Body of pancreas (tissue), 4 donors: ENCODE measurements at regions not wholly inside any gene's neighbourhood (a gene's known extent, or its start where the extent isn't known, plus 50 kb on each side); places are given as distances from the start of the nearest gene placed in this dataset.
A peak's percentile ranks its signal among the peaks of the same experiment; 100 is the strongest.

Experiments
- ATAC-seq: fragments of 150-250 bp; one replicate; pipeline ENCODE4 v1.9.1; 2016
- DNase-seq, 4 donors: peaks; one replicate each; pipeline ENCODE4 v3.0.0-alpha.2; 2019
- H3K27ac ChIP-seq, 4 donors: fragments of 200-600 bp; sonication (generic); 1 replicate in 3 of 4; 2 replicates in 1 of 4; pipeline versions ENCODE4 v1.5.1 to v1.6.1; 2016 to 2019; ENCODE audit warnings: mild to moderate bottlenecking in 1 of 4, mixed read lengths in 1 of 4, moderate library complexity in 1 of 4
- H3K27me3 ChIP-seq, 2 donors: fragments of 200-600 bp; sonication (generic); one replicate each; pipeline ENCODE4 v1.6.0; 2016; ENCODE audit warnings: mild to moderate bottlenecking in 1 of 2
- H3K36me3 ChIP-seq, 2 donors: fragments of 200-600 bp; sonication (generic); replicated peaks in 1 of 2; 2 replicates each; pipeline ENCODE4 v1.5.1; 2016; ENCODE audit warnings: low read depth in 2 of 2; ENCODE audit not compliant: insufficient read depth in 1 of 2
- H3K4me1 ChIP-seq: fragments of 200-600 bp; sonication (generic); one replicate; pipeline ENCODE4 v1.6.0; 2016
- H3K4me3 ChIP-seq, 2 donors: fragments of 200-600 bp; sonication (generic); 1 replicate in 1 of 2; 2 replicates in 1 of 2; pipeline ENCODE4 v1.5.1; 2016 to 2019
- H3K9me3 ChIP-seq, 3 donors: fragments of 200-600 bp; sonication (generic); 1 replicate in 2 of 3; 2 replicates in 1 of 3; pipeline ENCODE4 v1.5.1; 2016
- POLR2A ChIP-seq, 3 donors: fragments of 450-650 bp; IDR thresholded peaks; one replicate each; pipeline ENCODE4 v1.6.1; 2016; ENCODE audit warnings: antibody characterized with exemption in 3 of 3, mild to moderate bottlenecking in 2 of 3
- WGBS, 2 donors: methylation state at CpG; one replicate each; pipeline ENCODE4 v1.1.5; 2017; 5-methylcytosine and 5-hydroxymethylcytosine counted together
- intact Hi-C: fragments of 100-400 bp; cut with DNase I; formaldehyde crosslinking; loops from one replicate; pipeline ENCODE4 v1.15.1; 2023
- TF ChIP-seq, protein P1 (sequence below), 7 experiments: fragments of 450-650 bp in 4 of 7; fragments of 200-600 bp in 3 of 7; sonication (generic) in 3 of 7; IDR thresholded peaks; one replicate each; pipeline ENCODE4 v1.5.1; 2016 to 2019; ENCODE audit warnings: antibody characterized with exemption in 7 of 7

DNA sequence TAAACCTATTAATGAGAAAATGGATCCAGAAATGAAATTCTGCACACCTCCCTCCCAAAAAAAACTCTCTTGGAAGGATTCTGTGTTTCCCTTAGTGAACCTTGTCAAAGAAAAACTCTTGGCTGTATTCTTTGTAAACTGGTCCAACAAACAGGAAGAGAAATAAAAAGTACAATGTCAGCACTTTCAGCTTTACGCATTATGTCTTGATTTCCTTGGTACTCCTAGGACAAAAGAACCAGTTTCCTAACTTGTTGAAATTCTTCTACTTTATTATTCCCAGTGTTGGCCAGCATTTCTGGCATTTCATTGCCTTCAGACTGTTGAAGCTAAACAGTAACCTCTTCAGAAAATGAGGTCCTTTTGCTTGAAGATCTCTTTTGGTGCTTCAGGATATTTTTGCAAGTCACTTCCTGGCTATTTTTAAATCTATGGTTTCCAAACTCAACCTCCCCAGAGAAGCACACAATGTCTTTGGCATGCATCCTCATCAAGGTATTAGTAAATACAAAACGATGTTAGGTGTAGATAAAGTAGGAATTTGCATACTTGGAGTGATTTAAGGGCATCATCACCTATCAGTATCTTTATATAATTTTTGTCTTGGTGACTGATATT, 342.7 kb downstream of the AASDHPPT start:
- 49 to 53% methylated on average over 2 of the region's 2 CpGs for WGBS, 2 donors
- no peak for TF ChIP-seq POLR2A (IDR thresholded peaks at IDR 0.05)
- TF ChIP-seq, protein P1, sequence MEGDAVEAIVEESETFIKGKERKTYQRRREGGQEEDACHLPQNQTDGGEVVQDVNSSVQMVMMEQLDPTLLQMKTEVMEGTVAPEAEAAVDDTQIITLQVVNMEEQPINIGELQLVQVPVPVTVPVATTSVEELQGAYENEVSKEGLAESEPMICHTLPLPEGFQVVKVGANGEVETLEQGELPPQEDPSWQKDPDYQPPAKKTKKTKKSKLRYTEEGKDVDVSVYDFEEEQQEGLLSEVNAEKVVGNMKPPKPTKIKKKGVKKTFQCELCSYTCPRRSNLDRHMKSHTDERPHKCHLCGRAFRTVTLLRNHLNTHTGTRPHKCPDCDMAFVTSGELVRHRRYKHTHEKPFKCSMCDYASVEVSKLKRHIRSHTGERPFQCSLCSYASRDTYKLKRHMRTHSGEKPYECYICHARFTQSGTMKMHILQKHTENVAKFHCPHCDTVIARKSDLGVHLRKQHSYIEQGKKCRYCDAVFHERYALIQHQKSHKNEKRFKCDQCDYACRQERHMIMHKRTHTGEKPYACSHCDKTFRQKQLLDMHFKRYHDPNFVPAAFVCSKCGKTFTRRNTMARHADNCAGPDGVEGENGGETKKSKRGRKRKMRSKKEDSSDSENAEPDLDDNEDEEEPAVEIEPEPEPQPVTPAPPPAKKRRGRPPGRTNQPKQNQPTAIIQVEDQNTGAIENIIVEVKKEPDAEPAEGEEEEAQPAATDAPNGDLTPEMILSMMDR (IDR thresholded peaks at IDR 0.05) = no peak
- Histone ChIP-seq H3K36me3 (no peaks in the 10 kb centered on the region), H3K9me3 (no peaks in the 10 kb centered on the region), H3K27me3 (no peaks in the 10 kb centered on the region), H3K4me1 (no peaks in the 10 kb centered on the region), H3K4me3 (no peak overlapping the region), H3K27ac (no peak overlapping the region)
- ATAC-seq (no peak), DNase-seq (no peak)
- intact Hi-C loops = no loop called here

DNA sequence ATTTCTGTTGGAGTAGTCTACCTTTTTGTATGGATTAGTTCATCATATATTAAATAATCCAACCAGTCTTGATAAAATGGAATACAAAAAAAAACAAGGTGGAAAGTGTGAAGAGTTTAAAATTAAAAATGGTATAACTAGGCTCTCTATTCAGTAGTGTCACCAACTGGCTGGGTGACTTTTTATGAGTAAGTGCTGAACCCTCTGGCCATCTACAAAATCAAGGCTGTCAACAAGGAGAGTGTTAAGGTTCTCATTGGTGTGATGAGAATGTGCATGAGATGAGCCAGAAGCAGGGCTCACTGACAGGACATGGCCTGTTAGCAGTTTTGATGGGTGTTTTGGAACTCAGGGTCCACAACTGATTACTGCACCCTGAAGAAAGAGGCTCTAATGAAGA, 343.2 kb downstream of the AASDHPPT start:
- DNase-seq = no peak
- no peak for TF ChIP-seq POLR2A (IDR thresholded peaks at IDR 0.05)
- TF ChIP-seq, protein P1 (IDR thresholded peaks at IDR 0.05) = no peak
- H3K27ac ChIP-seq = no peak overlapping the region

DNA sequence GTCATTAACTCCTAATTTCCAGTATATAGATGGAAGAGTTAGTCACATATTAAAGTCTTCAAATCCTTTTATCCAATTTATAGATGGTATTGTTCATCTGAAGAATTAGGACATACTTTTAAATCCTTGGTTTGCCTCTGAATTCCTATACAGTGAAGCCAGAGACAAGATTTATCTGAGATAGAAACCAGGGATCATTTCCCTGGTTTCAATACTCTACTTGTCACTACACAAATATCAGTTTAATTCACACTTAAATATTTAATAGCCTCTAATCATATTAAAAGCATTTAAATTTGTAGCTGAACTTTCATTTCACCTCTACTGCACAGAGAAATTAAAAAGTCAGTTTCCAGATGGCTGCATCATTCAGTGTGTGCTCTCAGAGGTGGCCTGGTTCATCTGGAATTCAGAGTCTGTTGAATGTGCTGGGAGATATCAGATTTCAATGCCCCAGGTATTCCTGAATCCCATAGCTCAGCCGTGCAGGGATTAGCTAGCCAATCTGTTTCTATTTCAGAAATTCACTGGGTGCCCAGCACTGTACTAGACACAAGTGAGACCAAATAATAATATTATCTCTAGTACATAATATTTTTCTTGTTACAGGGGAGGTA, 344.3 kb downstream of the AASDHPPT start:
- no peak overlapping the region for H3K27ac ChIP-seq
- no peaks in the 10 kb centered on the region for H3K36me3 ChIP-seq
- TF ChIP-seq, protein P1 (IDR thresholded peaks at IDR 0.05) = no peak
- no peak for TF ChIP-seq POLR2A (IDR thresholded peaks at IDR 0.05)
- intact Hi-C loops = no loop called here
- H3K4me1 ChIP-seq = no peaks in the 10 kb centered on the region
- DNase-seq = no peak
- no peak overlapping the region for H3K4me3 ChIP-seq
- H3K27me3 ChIP-seq = no peaks in the 10 kb centered on the region
- WGBS, 2 donors = 35 to 59% methylated on average over 1 of the region's 1 CpG
- H3K9me3 ChIP-seq = no peaks in the 10 kb centered on the region
- no peak for ATAC-seq

More for the DNA sequence above, 343.2 kb downstream of the AASDHPPT start:
- no peaks in the 10 kb centered on the region for H3K4me1 ChIP-seq
- H3K4me3 ChIP-seq = no peak overlapping the region
- intact Hi-C loops = no loop called here
- no peaks in the 10 kb centered on the region for H3K36me3 ChIP-seq
- ATAC-seq = no peak
- H3K9me3 ChIP-seq = no peaks in the 10 kb centered on the region
- H3K27me3 ChIP-seq = no peaks in the 10 kb centered on the region

DNA sequence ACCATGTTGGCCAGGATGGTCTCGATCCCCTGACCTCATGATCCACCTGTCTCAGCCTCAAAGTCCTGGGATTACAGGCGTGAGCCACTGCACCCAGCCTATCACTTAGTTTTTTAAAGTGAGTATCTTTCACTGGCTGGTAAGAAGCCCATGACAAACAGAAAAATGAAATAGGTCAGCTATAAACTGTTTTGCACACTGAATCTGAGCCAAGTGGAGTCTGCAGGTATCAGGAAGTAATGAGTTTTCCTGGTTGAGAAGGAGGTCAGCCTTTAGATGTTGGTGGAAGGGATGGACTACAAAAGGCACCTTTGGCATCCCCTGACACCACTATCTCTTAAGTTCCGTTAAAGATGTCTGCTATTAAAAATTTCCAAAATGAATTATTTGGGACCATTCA, 345.1 kb downstream of the AASDHPPT start:
- DNase-seq (peak in 1 of 4 donors; percentile 10), ATAC-seq (peak; percentile 47)
- no peaks in the 10 kb centered on the region for H3K9me3 ChIP-seq
- intact Hi-C loops = no loop called here
- no peak overlapping the region for H3K4me3 ChIP-seq
- no peaks in the 10 kb centered on the region for H3K36me3 ChIP-seq
- no peaks in the 10 kb centered on the region for H3K27me3 ChIP-seq
- no peaks in the 10 kb centered on the region for H3K4me1 ChIP-seq
- WGBS, 2 donors = 74 to 80% methylated on average over 3 of the region's 3 CpGs
- peak overlapping the region in 1 of 4 donors; percentile 17 for H3K27ac ChIP-seq
- no peak for TF ChIP-seq POLR2A (IDR thresholded peaks at IDR 0.05)
- TF ChIP-seq, protein P1 (IDR thresholded peaks at IDR 0.05) = no peak

DNA sequence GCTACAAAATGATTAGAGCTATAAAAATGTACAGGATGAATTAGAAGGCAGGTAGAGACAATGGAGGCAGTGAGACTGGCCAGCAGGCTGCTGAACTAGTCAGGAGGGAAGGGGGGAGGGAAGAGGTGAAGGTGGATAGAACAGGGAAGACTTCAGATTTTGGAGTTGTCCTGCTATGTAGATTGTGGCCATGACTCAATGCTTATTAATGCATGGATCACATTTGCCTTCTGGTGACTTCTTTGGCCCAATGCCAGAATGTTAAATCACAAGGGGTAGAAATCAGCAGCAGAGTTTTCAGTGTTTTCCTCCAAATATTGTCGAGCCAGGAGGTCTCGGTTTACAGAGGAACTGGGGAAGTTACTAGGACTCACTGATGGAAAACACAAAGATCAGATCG, 346.6 kb downstream of the AASDHPPT start:
- Histone ChIP-seq H3K27ac (no peak overlapping the region), H3K36me3 (no peaks in the 10 kb centered on the region), H3K4me1 (no peaks in the 10 kb centered on the region), H3K4me3 (no peak overlapping the region), H3K9me3 (no peaks in the 10 kb centered on the region), H3K27me3 (no peaks in the 10 kb centered on the region)
- ATAC-seq = no peak
- no peak for DNase-seq
- intact Hi-C loops = no loop called here
- TF ChIP-seq, protein P1 (IDR thresholded peaks at IDR 0.05) = no peak
- no peak for TF ChIP-seq POLR2A (IDR thresholded peaks at IDR 0.05)
- WGBS, 2 donors = 87 to 88% methylated on average over 3 of the region's 3 CpGs
